ENCODE measurements at regions not wholly inside any gene's neighbourhood (a gene's known extent, or its start where the extent isn't known, plus 50 kb on each side); places are given as distances from the start of the nearest gene placed in this dataset.

GRCh38 chr18:2330764-2331163, 240.5 kb downstream of the METTL4 start:
- no peak for DNase-seq (ENCODE audit: low read depth in 2 of 2, low spot score in 1 of 2)

GRCh38 chr18:2331491-2331890, 239.8 kb downstream of the METTL4 start:
- DNase-seq (ENCODE audit: low read depth in 2 of 2, low spot score in 1 of 2) = no peak

- no peak for DNase-seq (ENCODE audit: low read depth in 2 of 2, low spot score in 1 of 2)
Measured at GRCh38 chr18:2336690-2337392, 234.5 kb downstream of the METTL4 start.

GRCh38 chr18:2337552-2338141, 233.7 kb downstream of the METTL4 start:
- no peak for DNase-seq (ENCODE audit: low read depth in 2 of 2, low spot score in 1 of 2)

GRCh38 chr18:2338601-2339000, 232.7 kb downstream of the METTL4 start:
- DNase-seq (ENCODE audit: low read depth in 2 of 2, low spot score in 1 of 2) = no peak

- no peak for DNase-seq (ENCODE audit: low read depth in 2 of 2, low spot score in 1 of 2)
Measured at GRCh38 chr18:2340335-2340734, 231.0 kb downstream of the METTL4 start.

GRCh38 chr18:2348003-2348402, 223.3 kb downstream of the METTL4 start:
- DNase-seq (ENCODE audit: low read depth in 2 of 2, low spot score in 1 of 2) = no peak

- no peak for DNase-seq (ENCODE audit: low read depth in 2 of 2, low spot score in 1 of 2)
Measured at GRCh38 chr18:2351126-2351850, 220.0 kb downstream of the METTL4 start.

- no peak for DNase-seq (ENCODE audit: low read depth in 2 of 2, low spot score in 1 of 2)
Measured at GRCh38 chr18:2354292-2354691, 217.0 kb downstream of the METTL4 start.

GRCh38 chr18:2356906-2357305, 214.4 kb downstream of the METTL4 start:
- no peak for DNase-seq (ENCODE audit: low read depth in 2 of 2, low spot score in 1 of 2)

- no peak for DNase-seq (ENCODE audit: low read depth in 2 of 2, low spot score in 1 of 2)
Measured at GRCh38 chr18:2360861-2361260, 210.4 kb downstream of the METTL4 start.

GRCh38 chr18:2368102-2368501, 203.2 kb downstream of the METTL4 start:
- DNase-seq (ENCODE audit: low read depth in 2 of 2, low spot score in 1 of 2) = no peak

- no peak for DNase-seq (ENCODE audit: low read depth in 2 of 2, low spot score in 1 of 2)
Measured at GRCh38 chr18:2376707-2377106, 194.6 kb downstream of the METTL4 start.

- DNase-seq (ENCODE audit: low read depth in 2 of 2, low spot score in 1 of 2) = no peak
Measured at GRCh38 chr18:2380101-2380500, 191.2 kb downstream of the METTL4 start.

GRCh38 chr18:2381539-2381938, 189.8 kb downstream of the METTL4 start:
- DNase-seq (ENCODE audit: low read depth in 2 of 2, low spot score in 1 of 2) = no peak

GRCh38 chr18:2387588-2387987, 183.7 kb downstream of the METTL4 start:
- DNase-seq (ENCODE audit: low read depth in 2 of 2, low spot score in 1 of 2) = no peak

GRCh38 chr18:2390158-2390557, 181.1 kb downstream of the METTL4 start:
- no peak for DNase-seq (ENCODE audit: low read depth in 2 of 2, low spot score in 1 of 2)

GRCh38 chr18:2391470-2391869, 179.8 kb downstream of the METTL4 start:
- no peak for DNase-seq (ENCODE audit: low read depth in 2 of 2, low spot score in 1 of 2)

- DNase-seq (ENCODE audit: low read depth in 2 of 2, low spot score in 1 of 2) = no peak
Measured at GRCh38 chr18:2392446-2392845, 178.9 kb downstream of the METTL4 start.

GRCh38 chr18:2394684-2395083, 176.6 kb downstream of the METTL4 start:
- DNase-seq (ENCODE audit: low read depth in 2 of 2, low spot score in 1 of 2) = no peak

GRCh38 chr18:2395427-2396161, 175.7 kb downstream of the METTL4 start:
- no peak for DNase-seq (ENCODE audit: low read depth in 2 of 2, low spot score in 1 of 2)

GRCh38 chr18:2396162-2396505, 175.2 kb downstream of the METTL4 start:
- no peak for DNase-seq (ENCODE audit: low read depth in 2 of 2, low spot score in 1 of 2)

All from stimulated activated CD8-positive, alpha-beta memory T cell treated with anti-CD3 and anti-CD28 coated beads, Interleukin-4, amount 100 ng/mL, for 4 hours (primary cell).